ENCODE measurements at regions not wholly inside any gene's neighbourhood (a gene's known extent, or its start where the extent isn't known, plus 50 kb on each side); places are given as distances from the start of the nearest gene placed in this dataset.

GRCh38 chr10:90041585-90041984 is 340.2 kb downstream of the KIF20B start:
- H3K4me3 Mint-ChIP-seq (ENCODE audit: unreplicated experiment), result no peak overlapping the region
- H3K4me1 ChIP-seq (ENCODE audit: insufficient read depth, low read length), result no peaks in the 10 kb centered on the region

GRCh38 chr10:90042075-90042474 is 340.7 kb downstream of the KIF20B start:
- Mint-ChIP-seq H3K4me3 (ENCODE audit: unreplicated experiment) (no peak overlapping the region), H3K9me3 (ENCODE audit: unreplicated experiment) (no peaks in the 10 kb centered on the region), H3K27ac (ENCODE audit: unreplicated experiment) (no peak overlapping the region), H3K36me3 (ENCODE audit: low read depth, unreplicated experiment) (no peaks in the 10 kb centered on the region), H3K27me3 (ENCODE audit: low read depth, unreplicated experiment) (no peaks in the 10 kb centered on the region), H3K4me1 (ENCODE audit: low read depth, unreplicated experiment) (no peaks in the 10 kb centered on the region)
- TF ChIP-seq EZH2 (IDR thresholded peaks at IDR 0.05; ENCODE audit: insufficient read depth, low read length) (no peak), CTCF (IDR thresholded peaks at IDR 0.05; ENCODE audit: insufficient read depth, low read depth, low read length) (no peak)
- Histone ChIP-seq H3K4me3 (ENCODE audit: insufficient read depth, low read depth, low read length) (no peak overlapping the region), H3K27ac (ENCODE audit: low read depth, low read length) (no peak overlapping the region), H3K9me3 (ENCODE audit: insufficient read depth, low read depth, low read length) (no peaks in the 10 kb centered on the region), H3K4me2 (ENCODE audit: low read length) (no peak overlapping the region), H3K79me2 (ENCODE audit: insufficient read depth, low read length) (no peaks in the 10 kb centered on the region), H3K9ac (ENCODE audit: low read length) (no peak overlapping the region), H4K20me1 (ENCODE audit: insufficient read depth, low read length) (no peaks in the 10 kb centered on the region), H3K36me3 (ENCODE audit: insufficient read depth, low read length) (no peaks in the 10 kb centered on the region), H2AFZ (ENCODE audit: low read depth, low read length) (no peak overlapping the region), H3K27me3 (ENCODE audit: insufficient read depth, low read length) (peaks cover 5% of the 10 kb centered on the region), H3K4me1 (ENCODE audit: insufficient read depth, low read length) (no peaks in the 10 kb centered on the region)
- no peak for FAIRE-seq
- DNase-seq (ENCODE audit: low read depth), result no peak

More at GRCh38 chr10:90041585-90041984, 340.2 kb downstream of the KIF20B start:
- no peaks in the 10 kb centered on the region for H3K36me3 ChIP-seq (ENCODE audit: insufficient read depth, low read length)
- no peaks in the 10 kb centered on the region for H3K9me3 ChIP-seq (ENCODE audit: insufficient read depth, low read depth, low read length)
- Mint-ChIP-seq H3K27me3 (ENCODE audit: low read depth, unreplicated experiment) (no peaks in the 10 kb centered on the region), H3K27ac (ENCODE audit: unreplicated experiment) (no peak overlapping the region), H3K4me1 (ENCODE audit: low read depth, unreplicated experiment) (no peaks in the 10 kb centered on the region), H3K36me3 (ENCODE audit: low read depth, unreplicated experiment) (no peaks in the 10 kb centered on the region), H3K9me3 (ENCODE audit: unreplicated experiment) (no peaks in the 10 kb centered on the region)
- no peak overlapping the region for H3K4me2 ChIP-seq (ENCODE audit: low read length)
- H2AFZ ChIP-seq (ENCODE audit: low read depth, low read length), result no peak overlapping the region
- H3K79me2 ChIP-seq (ENCODE audit: insufficient read depth, low read length), result no peaks in the 10 kb centered on the region
- DNase-seq (ENCODE audit: low read depth) (no peak), FAIRE-seq (no peak)
- no peak overlapping the region for H3K4me3 ChIP-seq (ENCODE audit: insufficient read depth, low read depth, low read length)
- no peaks in the 10 kb centered on the region for H4K20me1 ChIP-seq (ENCODE audit: insufficient read depth, low read length)
- no peak overlapping the region for H3K27ac ChIP-seq (ENCODE audit: low read depth, low read length)
- TF ChIP-seq CTCF (IDR thresholded peaks at IDR 0.05; ENCODE audit: insufficient read depth, low read depth, low read length) (no peak), EZH2 (IDR thresholded peaks at IDR 0.05; ENCODE audit: insufficient read depth, low read length) (no peak)
- H3K27me3 ChIP-seq (ENCODE audit: insufficient read depth, low read length), result peaks cover 5% of the 10 kb centered on the region
- no peak overlapping the region for H3K9ac ChIP-seq (ENCODE audit: low read length)

- no peaks in the 10 kb centered on the region for H3K4me1 Mint-ChIP-seq (ENCODE audit: low read depth, unreplicated experiment)
- H3K4me3 ChIP-seq (ENCODE audit: insufficient read depth, low read depth, low read length), result no peak overlapping the region
- H3K27me3 ChIP-seq (ENCODE audit: insufficient read depth, low read length), result no peaks in the 10 kb centered on the region
- H3K4me2 ChIP-seq (ENCODE audit: low read length), result no peak overlapping the region
- H2AFZ ChIP-seq (ENCODE audit: low read depth, low read length), result no peak overlapping the region
- FAIRE-seq (no peak), DNase-seq (ENCODE audit: low read depth) (no peak)
- no peaks in the 10 kb centered on the region for H3K79me2 ChIP-seq (ENCODE audit: insufficient read depth, low read length)
- TF ChIP-seq EZH2 (IDR thresholded peaks at IDR 0.05; ENCODE audit: insufficient read depth, low read length), result no peak
- TF ChIP-seq CTCF (IDR thresholded peaks at IDR 0.05; ENCODE audit: insufficient read depth, low read depth, low read length), result no peak
- H3K27ac Mint-ChIP-seq (ENCODE audit: unreplicated experiment), result no peak overlapping the region
- H3K36me3 ChIP-seq (ENCODE audit: insufficient read depth, low read length), result no peaks in the 10 kb centered on the region
- peaks cover 5% of the 10 kb centered on the region for H3K9me3 ChIP-seq (ENCODE audit: insufficient read depth, low read depth, low read length)
- no peak overlapping the region for H3K4me3 Mint-ChIP-seq (ENCODE audit: unreplicated experiment)
- no peak overlapping the region for H3K27ac ChIP-seq (ENCODE audit: low read depth, low read length)
- no peaks in the 10 kb centered on the region for H3K9me3 Mint-ChIP-seq (ENCODE audit: unreplicated experiment)
- H3K9ac ChIP-seq (ENCODE audit: low read length), result no peak overlapping the region
- no peaks in the 10 kb centered on the region for H3K36me3 Mint-ChIP-seq (ENCODE audit: low read depth, unreplicated experiment)
- no peaks in the 10 kb centered on the region for H3K4me1 ChIP-seq (ENCODE audit: insufficient read depth, low read length)
- no peaks in the 10 kb centered on the region for H3K27me3 Mint-ChIP-seq (ENCODE audit: low read depth, unreplicated experiment)
- H4K20me1 ChIP-seq (ENCODE audit: insufficient read depth, low read length), result no peaks in the 10 kb centered on the region
Observed at GRCh38 chr10:90047243-90047729, 345.9 kb downstream of the KIF20B start.
